ENCODE measurements at regions not wholly inside any gene's neighbourhood (a gene's known extent, or its start where the extent isn't known, plus 50 kb on each side); places are given as distances from the start of the nearest gene placed in this dataset.

- TF ChIP-seq, protein P1, sequence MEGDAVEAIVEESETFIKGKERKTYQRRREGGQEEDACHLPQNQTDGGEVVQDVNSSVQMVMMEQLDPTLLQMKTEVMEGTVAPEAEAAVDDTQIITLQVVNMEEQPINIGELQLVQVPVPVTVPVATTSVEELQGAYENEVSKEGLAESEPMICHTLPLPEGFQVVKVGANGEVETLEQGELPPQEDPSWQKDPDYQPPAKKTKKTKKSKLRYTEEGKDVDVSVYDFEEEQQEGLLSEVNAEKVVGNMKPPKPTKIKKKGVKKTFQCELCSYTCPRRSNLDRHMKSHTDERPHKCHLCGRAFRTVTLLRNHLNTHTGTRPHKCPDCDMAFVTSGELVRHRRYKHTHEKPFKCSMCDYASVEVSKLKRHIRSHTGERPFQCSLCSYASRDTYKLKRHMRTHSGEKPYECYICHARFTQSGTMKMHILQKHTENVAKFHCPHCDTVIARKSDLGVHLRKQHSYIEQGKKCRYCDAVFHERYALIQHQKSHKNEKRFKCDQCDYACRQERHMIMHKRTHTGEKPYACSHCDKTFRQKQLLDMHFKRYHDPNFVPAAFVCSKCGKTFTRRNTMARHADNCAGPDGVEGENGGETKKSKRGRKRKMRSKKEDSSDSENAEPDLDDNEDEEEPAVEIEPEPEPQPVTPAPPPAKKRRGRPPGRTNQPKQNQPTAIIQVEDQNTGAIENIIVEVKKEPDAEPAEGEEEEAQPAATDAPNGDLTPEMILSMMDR (conservative IDR thresholded peaks at IDR 0.05; ENCODE audit: low read depth) = no peak
- CTCF ChIA-PET = no interaction called here
- POLR2A ChIA-PET (ENCODE audit: low non-redundant PET) = no interaction called here
- peak; percentile 1 for DNase-seq (ENCODE audit: low spot score)
- no peak overlapping the region for H3K27ac ChIP-seq
These were observed 2084.4 kb upstream of the PIK3C3 start for GRCh38 chr18:39870591-39870990.

DNA sequence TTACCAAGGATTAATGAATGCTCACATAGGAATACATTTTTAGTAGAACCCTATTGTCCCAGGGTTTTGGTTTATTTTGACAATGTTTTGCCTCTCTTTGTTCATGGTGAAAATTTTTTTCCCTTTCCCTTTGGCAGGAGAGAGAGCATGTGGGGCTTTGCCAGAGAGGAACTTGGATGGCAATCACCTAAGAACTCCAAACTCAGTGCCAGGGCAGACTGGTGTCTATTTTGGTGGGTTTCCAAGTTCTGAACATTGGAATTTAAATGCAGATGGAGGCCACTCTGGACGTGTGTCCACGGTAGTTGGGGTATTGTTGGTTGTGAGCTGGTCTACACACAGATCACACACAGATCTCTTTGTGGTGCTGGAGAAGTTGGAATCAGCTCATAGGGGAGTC is 2091.1 kb upstream of the PIK3C3 start:
- TF ChIP-seq, protein P1 (conservative IDR thresholded peaks at IDR 0.05; ENCODE audit: low read depth) = no peak
- POLR2A ChIA-PET (ENCODE audit: low non-redundant PET) = no interaction called here

DNA sequence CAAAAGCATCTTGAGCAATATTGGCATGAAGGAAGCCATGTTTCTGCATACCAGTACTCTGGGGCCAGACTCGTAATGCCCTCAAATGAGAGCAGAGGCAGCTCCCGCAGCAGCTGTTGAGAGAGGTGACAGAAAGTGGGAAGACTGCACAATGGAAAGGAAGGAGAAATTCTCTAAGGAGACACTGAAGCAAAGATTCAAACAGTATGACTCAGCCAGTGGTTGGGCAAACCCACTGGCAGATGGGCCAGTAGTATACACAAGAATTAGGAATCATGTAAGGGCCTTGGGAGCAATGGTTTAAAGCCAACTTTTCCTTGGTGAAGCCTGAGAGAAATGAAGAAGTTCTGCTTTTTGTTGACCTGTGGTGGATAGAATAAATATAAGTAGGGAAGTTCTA is 2092.7 kb upstream of the PIK3C3 start:
- ChIA-PET CTCF (no interaction called here), POLR2A (ENCODE audit: low non-redundant PET) (no interaction called here)

More for the DNA sequence above, 2091.1 kb upstream of the PIK3C3 start:
- DNase-seq (ENCODE audit: low spot score) = no peak
- CTCF ChIA-PET = no interaction called here
- H3K27ac ChIP-seq = no peak overlapping the region

DNA sequence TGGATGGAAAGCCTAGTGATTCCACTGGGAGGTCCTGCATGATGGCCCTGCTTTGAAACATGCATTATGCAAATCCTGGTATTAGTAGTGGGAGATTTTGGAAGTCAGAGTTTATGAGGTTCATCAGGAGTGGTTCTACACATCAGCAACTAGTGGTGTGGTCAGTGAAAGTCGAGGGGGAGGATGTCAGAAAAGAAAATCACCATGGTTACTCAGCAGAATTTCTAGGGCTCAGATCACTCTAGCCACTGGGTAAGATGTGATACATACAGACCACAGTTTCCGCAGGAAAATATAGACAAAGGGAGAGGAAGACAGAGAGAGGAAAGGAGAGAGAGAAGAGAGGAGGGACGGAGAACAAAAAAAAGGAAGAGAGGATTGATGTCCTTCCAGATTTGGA is 2100.7 kb upstream of the PIK3C3 start:
- TF ChIP-seq, protein P1 (conservative IDR thresholded peaks at IDR 0.05; ENCODE audit: low read depth) = no peak
- ChIA-PET POLR2A (ENCODE audit: low non-redundant PET) (no interaction called here), CTCF (no interaction called here)
- DNase-seq (ENCODE audit: low spot score) = no peak
- H3K27ac ChIP-seq = no peak overlapping the region

More for the DNA sequence above, 2092.7 kb upstream of the PIK3C3 start:
- DNase-seq (ENCODE audit: low spot score) = no peak
- TF ChIP-seq, protein P1 (conservative IDR thresholded peaks at IDR 0.05; ENCODE audit: low read depth) = no peak
- H3K27ac ChIP-seq = no peak overlapping the region

DNA sequence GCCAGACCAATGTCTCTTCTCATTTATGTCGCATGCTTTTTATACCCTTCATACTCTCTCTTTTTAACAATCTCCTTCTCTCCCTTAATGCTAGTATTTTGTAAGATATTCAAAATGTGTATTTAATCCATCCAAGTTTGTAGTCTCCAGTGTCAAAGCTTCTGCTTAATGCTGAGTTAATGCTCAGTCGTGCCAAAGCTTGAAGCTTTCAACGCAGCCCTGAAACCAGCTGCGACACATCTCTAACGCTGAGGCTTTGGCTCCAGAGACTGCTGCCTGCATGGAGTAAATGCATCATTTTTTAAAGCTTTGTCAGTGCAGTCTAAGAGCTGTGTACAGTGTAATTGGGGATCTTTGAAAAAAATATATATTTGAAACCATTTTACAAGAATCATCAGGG is 2108.8 kb upstream of the PIK3C3 start:
- DNase-seq (ENCODE audit: low spot score) = no peak
- ChIA-PET CTCF (interaction anchor here (0.7 kb wide), 1 partner anchor 503 kb away, joined by 3 read pairs; no protein-coding TSS in a partner anchor), POLR2A (ENCODE audit: low non-redundant PET) (no interaction called here)
- TF ChIP-seq, protein P1 (conservative IDR thresholded peaks at IDR 0.05; ENCODE audit: low read depth) = no peak
- H3K27ac ChIP-seq = no peak overlapping the region

GRCh38 chr18:39845631-39846030 is 2109.4 kb upstream of the PIK3C3 start:
- DNase-seq (ENCODE audit: low spot score) = no peak
- TF ChIP-seq, protein P1 (conservative IDR thresholded peaks at IDR 0.05; ENCODE audit: low read depth) = no peak
- no peak overlapping the region for H3K27ac ChIP-seq
- POLR2A ChIA-PET (ENCODE audit: low non-redundant PET) = no interaction called here
- CTCF ChIA-PET = no interaction called here

GRCh38 chr18:39845106-39845505 is 2109.9 kb upstream of the PIK3C3 start:
- ChIA-PET CTCF (no interaction called here), POLR2A (ENCODE audit: low non-redundant PET) (no interaction called here)
- no peak overlapping the region for H3K27ac ChIP-seq
- no peak for DNase-seq (ENCODE audit: low spot score)
- TF ChIP-seq, protein P1 (conservative IDR thresholded peaks at IDR 0.05; ENCODE audit: low read depth) = no peak

Data from RWPE1 (cell line).